Stomach (tissue), 4 donors: ENCODE measurements at regions not wholly inside any gene's neighbourhood (a gene's known extent, or its start where the extent isn't known, plus 50 kb on each side); places are given as distances from the start of the nearest gene placed in this dataset.

ENCODE experiments used
- EP300 ChIP-seq: sonication (generic); formaldehyde crosslinking; IDR thresholded peaks from one replicate; pipeline ENCODE4 v1.6.1; 2017; ENCODE audit warnings: antibody characterized with exemption
- POLR2A ChIP-seq, 4 donors: fragments of 450-650 bp; IDR thresholded peaks; one replicate each; pipeline ENCODE4 v1.6.1; 2016; ENCODE audit warnings: antibody characterized with exemption in 4 of 4, control low read depth in 2 of 4, mild to moderate bottlenecking in 1 of 4, moderate library complexity in 1 of 4
- TF ChIP-seq, protein P1 (sequence below), 7 experiments: fragments of 450-650 bp in 4 of 7; fragments of 200-600 bp in 3 of 7; sonication (generic) in 3 of 7; IDR thresholded peaks; one replicate each; pipeline ENCODE4 v1.5.1; 2016 to 2019; ENCODE audit warnings: antibody characterized with exemption in 7 of 7, control low read depth in 2 of 7, mild to moderate bottlenecking in 1 of 7

DNA sequence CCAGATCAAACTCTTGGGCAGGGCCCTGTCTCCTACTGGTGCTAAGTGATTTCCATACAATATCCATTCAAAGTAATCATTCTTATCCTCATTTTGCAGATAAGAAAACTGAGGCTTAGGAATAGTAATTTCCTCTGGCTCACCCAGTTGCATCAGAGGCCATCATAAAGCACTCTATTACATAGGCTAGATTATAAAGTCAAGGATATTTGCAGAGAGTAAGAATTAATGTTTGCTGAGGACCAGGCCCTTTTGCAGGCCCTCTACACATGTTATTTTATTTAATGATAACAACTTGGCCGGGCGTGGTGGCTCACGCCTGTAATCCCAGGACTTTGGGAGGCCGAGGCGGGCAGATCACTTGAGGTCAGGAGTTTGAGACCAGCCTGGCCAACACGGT is 316.8 kb downstream of the ZNF674 start:
- TF ChIP-seq, protein P1, sequence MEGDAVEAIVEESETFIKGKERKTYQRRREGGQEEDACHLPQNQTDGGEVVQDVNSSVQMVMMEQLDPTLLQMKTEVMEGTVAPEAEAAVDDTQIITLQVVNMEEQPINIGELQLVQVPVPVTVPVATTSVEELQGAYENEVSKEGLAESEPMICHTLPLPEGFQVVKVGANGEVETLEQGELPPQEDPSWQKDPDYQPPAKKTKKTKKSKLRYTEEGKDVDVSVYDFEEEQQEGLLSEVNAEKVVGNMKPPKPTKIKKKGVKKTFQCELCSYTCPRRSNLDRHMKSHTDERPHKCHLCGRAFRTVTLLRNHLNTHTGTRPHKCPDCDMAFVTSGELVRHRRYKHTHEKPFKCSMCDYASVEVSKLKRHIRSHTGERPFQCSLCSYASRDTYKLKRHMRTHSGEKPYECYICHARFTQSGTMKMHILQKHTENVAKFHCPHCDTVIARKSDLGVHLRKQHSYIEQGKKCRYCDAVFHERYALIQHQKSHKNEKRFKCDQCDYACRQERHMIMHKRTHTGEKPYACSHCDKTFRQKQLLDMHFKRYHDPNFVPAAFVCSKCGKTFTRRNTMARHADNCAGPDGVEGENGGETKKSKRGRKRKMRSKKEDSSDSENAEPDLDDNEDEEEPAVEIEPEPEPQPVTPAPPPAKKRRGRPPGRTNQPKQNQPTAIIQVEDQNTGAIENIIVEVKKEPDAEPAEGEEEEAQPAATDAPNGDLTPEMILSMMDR (IDR thresholded peaks at IDR 0.05) = no peak
- no peak for TF ChIP-seq POLR2A (IDR thresholded peaks at IDR 0.05)
- no peak for TF ChIP-seq EP300
